ENCODE measurements at regions not wholly inside any gene's neighbourhood (a gene's known extent, or its start where the extent isn't known, plus 50 kb on each side); places are given as distances from the start of the nearest gene placed in this dataset.

- Histone ChIP-seq H3K27me3 (replicated peaks; ENCODE audit: control insufficient read depth, insufficient read depth, low read length) (no peaks in the 10 kb centered on the region), H3K36me3 (ENCODE audit: control insufficient read depth, insufficient read depth, low read length) (no peaks in the 10 kb centered on the region), H3K4me3 (replicated peaks; ENCODE audit: low read depth, low read length) (no peak overlapping the region)
- no peak for TF ChIP-seq CTCF (IDR thresholded peaks at IDR 0.05; ENCODE audit: insufficient read depth, low read length, poor library complexity, severe bottlenecking)
- DNase-seq (ENCODE audit: extremely low read depth, insufficient read length), result no peak
Observed at GRCh38 chrX:26952213-26952612, 510.9 kb downstream of the PPP4R3C start.

- no peaks in the 10 kb centered on the region for H3K27me3 ChIP-seq (replicated peaks; ENCODE audit: control insufficient read depth, insufficient read depth, low read length)
- TF ChIP-seq CTCF (IDR thresholded peaks at IDR 0.05; ENCODE audit: insufficient read depth, low read length, poor library complexity, severe bottlenecking), result no peak
- no peaks in the 10 kb centered on the region for H3K36me3 ChIP-seq (ENCODE audit: control insufficient read depth, insufficient read depth, low read length)
- no peak for DNase-seq (ENCODE audit: extremely low read depth, insufficient read length)
- H3K4me3 ChIP-seq (replicated peaks; ENCODE audit: low read depth, low read length), result no peak overlapping the region
Observed at GRCh38 chrX:26927419-26927818, 535.7 kb downstream of the PPP4R3C start.

GRCh38 chrX:26925088-26925487, 538.1 kb downstream of the PPP4R3C start:
- Histone ChIP-seq H3K36me3 (ENCODE audit: control insufficient read depth, insufficient read depth, low read length) (no peaks in the 10 kb centered on the region), H3K27me3 (replicated peaks; ENCODE audit: control insufficient read depth, insufficient read depth, low read length) (no peaks in the 10 kb centered on the region), H3K4me3 (replicated peaks; ENCODE audit: low read depth, low read length) (no peak overlapping the region)
- TF ChIP-seq CTCF (IDR thresholded peaks at IDR 0.05; ENCODE audit: insufficient read depth, low read length, poor library complexity, severe bottlenecking), result no peak
- DNase-seq (ENCODE audit: extremely low read depth, insufficient read length), result no peak

GRCh38 chrX:26922278-26922677, 540.9 kb downstream of the PPP4R3C start:
- TF ChIP-seq CTCF (IDR thresholded peaks at IDR 0.05; ENCODE audit: insufficient read depth, low read length, poor library complexity, severe bottlenecking), result no peak
- H3K27me3 ChIP-seq (replicated peaks; ENCODE audit: control insufficient read depth, insufficient read depth, low read length), result no peaks in the 10 kb centered on the region
- no peak overlapping the region for H3K4me3 ChIP-seq (replicated peaks; ENCODE audit: low read depth, low read length)
- no peak for DNase-seq (ENCODE audit: extremely low read depth, insufficient read length)
- H3K36me3 ChIP-seq (ENCODE audit: control insufficient read depth, insufficient read depth, low read length), result no peaks in the 10 kb centered on the region

GRCh38 chrX:26918631-26919030, 544.5 kb downstream of the PPP4R3C start:
- Histone ChIP-seq H3K4me3 (replicated peaks; ENCODE audit: low read depth, low read length) (no peak overlapping the region), H3K27me3 (replicated peaks; ENCODE audit: control insufficient read depth, insufficient read depth, low read length) (no peaks in the 10 kb centered on the region), H3K36me3 (ENCODE audit: control insufficient read depth, insufficient read depth, low read length) (no peaks in the 10 kb centered on the region)
- no peak for DNase-seq (ENCODE audit: extremely low read depth, insufficient read length)
- TF ChIP-seq CTCF (IDR thresholded peaks at IDR 0.05; ENCODE audit: insufficient read depth, low read length, poor library complexity, severe bottlenecking), result peak; percentile 40

GRCh38 chrX:26916991-26917390, 546.1 kb downstream of the PPP4R3C start:
- no peaks in the 10 kb centered on the region for H3K27me3 ChIP-seq (replicated peaks; ENCODE audit: control insufficient read depth, insufficient read depth, low read length)
- H3K36me3 ChIP-seq (ENCODE audit: control insufficient read depth, insufficient read depth, low read length), result no peaks in the 10 kb centered on the region
- no peak for DNase-seq (ENCODE audit: extremely low read depth, insufficient read length)
- no peak overlapping the region for H3K4me3 ChIP-seq (replicated peaks; ENCODE audit: low read depth, low read length)
- TF ChIP-seq CTCF (IDR thresholded peaks at IDR 0.05; ENCODE audit: insufficient read depth, low read length, poor library complexity, severe bottlenecking), result no peak
